Stimulated activated CD8-positive, alpha-beta memory T cell treated with anti-CD3 and anti-CD28 coated beads, Interleukin-7, amount 100 ng/mL, for 4 hours (primary cell): ENCODE measurements at regions not wholly inside any gene's neighbourhood (a gene's known extent, or its start where the extent isn't known, plus 50 kb on each side); places are given as distances from the start of the nearest gene placed in this dataset.

ENCODE experiments used
- DNase-seq, 2 donors: peaks; one replicate each; pipeline ENCODE4 v3.0.0-alpha.2; 2020; ENCODE audit warnings: low read depth in 2 of 2

DNA sequence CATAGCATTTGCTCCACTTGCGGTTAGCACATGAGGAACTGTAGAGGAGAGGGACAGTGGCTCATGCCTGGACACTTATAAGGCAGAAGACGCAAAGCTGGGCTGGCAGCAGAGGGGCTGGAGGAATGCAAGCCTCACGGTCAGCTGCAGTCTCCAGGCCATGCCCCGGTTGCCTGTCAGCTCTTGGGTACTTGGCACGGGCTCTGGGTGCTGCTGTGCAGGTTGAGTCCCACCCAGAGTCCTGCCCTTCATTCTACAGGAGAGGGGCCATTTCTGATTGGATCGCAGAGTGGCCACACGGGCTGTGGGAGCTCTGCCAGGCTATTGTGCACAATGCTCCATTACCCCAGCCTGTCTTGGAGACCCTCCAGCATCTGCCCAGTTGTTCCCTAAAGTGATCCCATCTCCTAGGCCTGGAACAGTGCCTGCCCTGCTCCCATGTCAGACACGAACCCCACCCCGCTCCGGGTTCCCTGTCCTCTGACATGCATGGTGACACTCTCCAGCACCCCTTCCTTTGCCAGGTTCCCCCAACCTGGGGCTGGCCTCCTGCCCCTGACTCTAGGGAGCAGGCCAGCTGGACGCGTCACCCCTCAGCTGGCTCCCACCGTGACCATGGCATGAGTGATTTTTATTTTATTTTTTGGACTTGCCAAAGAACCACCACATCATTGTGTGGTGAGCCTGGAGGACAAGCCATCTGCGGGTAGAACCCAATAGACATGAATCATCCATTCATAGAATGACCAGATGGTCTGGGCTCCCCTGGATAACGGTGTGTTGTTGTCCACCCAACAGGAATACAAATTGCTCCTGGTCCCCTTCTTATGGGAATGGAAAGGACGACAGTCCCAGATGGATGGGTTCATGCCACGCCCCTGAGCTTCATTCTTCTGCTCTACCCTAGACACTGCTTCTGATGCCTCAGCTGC lies 51.0 kb upstream of the KLF13 start:
- DNase-seq = no peak

DNA sequence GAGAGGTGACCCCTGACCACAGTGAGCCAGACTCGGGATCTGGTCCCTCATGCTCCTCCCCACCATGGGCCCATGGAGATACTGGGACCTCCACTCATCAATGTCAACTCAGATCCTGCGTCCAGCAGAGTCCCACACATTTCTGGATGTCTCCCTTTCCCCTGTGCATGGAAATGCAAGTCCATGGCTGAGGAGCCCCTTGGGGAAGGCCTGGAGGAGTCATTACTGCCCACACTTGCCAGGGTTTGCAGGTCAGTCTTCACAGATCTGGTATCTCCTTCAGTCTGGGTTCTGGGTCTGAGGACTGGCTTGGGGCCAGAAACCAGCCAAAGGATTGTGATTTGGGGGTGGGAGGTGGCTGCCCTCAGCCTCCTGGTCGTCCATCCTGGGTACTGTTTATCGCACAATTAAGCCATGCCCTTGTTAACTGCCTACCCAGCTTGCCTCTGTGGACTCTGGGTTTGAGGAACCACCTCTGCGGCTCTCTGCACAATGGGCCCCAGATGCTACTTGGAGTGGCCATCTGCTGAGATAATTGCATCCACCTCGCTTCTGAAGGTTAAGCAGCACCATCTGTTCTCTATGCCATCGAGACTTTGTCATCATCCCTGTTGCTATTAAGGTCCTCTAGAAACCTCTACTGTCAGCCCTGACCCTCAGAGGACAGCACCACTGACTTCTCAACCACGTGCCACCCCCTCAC lies 49.9 kb upstream of the KLF13 start:
- no peak for DNase-seq
